ENCODE measurements at regions not wholly inside any gene's neighbourhood (a gene's known extent, or its start where the extent isn't known, plus 50 kb on each side); places are given as distances from the start of the nearest gene placed in this dataset.

DNA sequence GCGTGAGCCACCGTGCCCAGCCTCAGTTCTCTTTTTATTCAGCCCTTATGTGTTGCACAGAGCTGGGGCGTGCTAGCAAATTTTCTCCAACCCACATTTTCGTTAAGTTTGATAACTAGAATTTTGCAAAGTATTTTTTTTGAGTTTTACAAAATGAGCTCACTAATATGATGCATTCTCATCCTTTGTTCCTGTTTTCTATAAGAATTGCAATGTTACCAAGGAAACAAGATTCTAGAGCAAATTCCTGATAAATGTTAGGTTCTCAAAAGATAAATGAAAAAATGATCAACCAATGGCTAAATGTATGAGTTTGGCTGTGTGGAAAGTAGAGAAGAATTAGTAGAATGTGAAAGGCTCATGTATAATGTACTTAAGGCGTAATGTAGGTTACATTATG lies 529.8 kb downstream of the MAFB start:
- TF ChIP-seq EZH2 (IDR thresholded peaks at IDR 0.05; ENCODE audit: low read depth, unreplicated experiment) = no peak
- TF ChIP-seq, protein P1, sequence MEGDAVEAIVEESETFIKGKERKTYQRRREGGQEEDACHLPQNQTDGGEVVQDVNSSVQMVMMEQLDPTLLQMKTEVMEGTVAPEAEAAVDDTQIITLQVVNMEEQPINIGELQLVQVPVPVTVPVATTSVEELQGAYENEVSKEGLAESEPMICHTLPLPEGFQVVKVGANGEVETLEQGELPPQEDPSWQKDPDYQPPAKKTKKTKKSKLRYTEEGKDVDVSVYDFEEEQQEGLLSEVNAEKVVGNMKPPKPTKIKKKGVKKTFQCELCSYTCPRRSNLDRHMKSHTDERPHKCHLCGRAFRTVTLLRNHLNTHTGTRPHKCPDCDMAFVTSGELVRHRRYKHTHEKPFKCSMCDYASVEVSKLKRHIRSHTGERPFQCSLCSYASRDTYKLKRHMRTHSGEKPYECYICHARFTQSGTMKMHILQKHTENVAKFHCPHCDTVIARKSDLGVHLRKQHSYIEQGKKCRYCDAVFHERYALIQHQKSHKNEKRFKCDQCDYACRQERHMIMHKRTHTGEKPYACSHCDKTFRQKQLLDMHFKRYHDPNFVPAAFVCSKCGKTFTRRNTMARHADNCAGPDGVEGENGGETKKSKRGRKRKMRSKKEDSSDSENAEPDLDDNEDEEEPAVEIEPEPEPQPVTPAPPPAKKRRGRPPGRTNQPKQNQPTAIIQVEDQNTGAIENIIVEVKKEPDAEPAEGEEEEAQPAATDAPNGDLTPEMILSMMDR (conservative IDR thresholded peaks at IDR 0.05; ENCODE audit: low read depth in 2 of 2) = no peak
- TF ChIP-seq POLR2AphosphoS5 (IDR thresholded peaks at IDR 0.05; ENCODE audit: low read depth) = no peak
- no peak for TF ChIP-seq EZH2phosphoT487 (IDR thresholded peaks at IDR 0.05; ENCODE audit: unreplicated experiment)
- TF ChIP-seq, protein P2, sequence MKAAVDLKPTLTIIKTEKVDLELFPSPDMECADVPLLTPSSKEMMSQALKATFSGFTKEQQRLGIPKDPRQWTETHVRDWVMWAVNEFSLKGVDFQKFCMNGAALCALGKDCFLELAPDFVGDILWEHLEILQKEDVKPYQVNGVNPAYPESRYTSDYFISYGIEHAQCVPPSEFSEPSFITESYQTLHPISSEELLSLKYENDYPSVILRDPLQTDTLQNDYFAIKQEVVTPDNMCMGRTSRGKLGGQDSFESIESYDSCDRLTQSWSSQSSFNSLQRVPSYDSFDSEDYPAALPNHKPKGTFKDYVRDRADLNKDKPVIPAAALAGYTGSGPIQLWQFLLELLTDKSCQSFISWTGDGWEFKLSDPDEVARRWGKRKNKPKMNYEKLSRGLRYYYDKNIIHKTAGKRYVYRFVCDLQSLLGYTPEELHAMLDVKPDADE (IDR thresholded peaks at IDR 0.05) = no peak
- TF ChIP-seq JUNB (IDR thresholded peaks at IDR 0.05; ENCODE audit: unreplicated experiment) = no peak
- TF ChIP-seq, protein P3, sequence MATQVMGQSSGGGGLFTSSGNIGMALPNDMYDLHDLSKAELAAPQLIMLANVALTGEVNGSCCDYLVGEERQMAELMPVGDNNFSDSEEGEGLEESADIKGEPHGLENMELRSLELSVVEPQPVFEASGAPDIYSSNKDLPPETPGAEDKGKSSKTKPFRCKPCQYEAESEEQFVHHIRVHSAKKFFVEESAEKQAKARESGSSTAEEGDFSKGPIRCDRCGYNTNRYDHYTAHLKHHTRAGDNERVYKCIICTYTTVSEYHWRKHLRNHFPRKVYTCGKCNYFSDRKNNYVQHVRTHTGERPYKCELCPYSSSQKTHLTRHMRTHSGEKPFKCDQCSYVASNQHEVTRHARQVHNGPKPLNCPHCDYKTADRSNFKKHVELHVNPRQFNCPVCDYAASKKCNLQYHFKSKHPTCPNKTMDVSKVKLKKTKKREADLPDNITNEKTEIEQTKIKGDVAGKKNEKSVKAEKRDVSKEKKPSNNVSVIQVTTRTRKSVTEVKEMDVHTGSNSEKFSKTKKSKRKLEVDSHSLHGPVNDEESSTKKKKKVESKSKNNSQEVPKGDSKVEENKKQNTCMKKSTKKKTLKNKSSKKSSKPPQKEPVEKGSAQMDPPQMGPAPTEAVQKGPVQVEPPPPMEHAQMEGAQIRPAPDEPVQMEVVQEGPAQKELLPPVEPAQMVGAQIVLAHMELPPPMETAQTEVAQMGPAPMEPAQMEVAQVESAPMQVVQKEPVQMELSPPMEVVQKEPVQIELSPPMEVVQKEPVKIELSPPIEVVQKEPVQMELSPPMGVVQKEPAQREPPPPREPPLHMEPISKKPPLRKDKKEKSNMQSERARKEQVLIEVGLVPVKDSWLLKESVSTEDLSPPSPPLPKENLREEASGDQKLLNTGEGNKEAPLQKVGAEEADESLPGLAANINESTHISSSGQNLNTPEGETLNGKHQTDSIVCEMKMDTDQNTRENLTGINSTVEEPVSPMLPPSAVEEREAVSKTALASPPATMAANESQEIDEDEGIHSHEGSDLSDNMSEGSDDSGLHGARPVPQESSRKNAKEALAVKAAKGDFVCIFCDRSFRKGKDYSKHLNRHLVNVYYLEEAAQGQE (IDR thresholded peaks at IDR 0.05; ENCODE audit: unreplicated experiment) = no peak
- TF ChIP-seq CREB1 (CRISPR knock-in tag; IDR thresholded peaks at IDR 0.05; ENCODE audit: low read depth) = no peak
- no peak for TF ChIP-seq ZNF331 (CRISPR knock-in tag; IDR thresholded peaks at IDR 0.05; ENCODE audit: low read depth)
- no peak for TF ChIP-seq STAT1 (IDR thresholded peaks at IDR 0.05; ENCODE audit: unreplicated experiment)
- no peak for TF ChIP-seq ZNF114 (CRISPR knock-in tag; IDR thresholded peaks at IDR 0.05)
- no peak for TF ChIP-seq NANOG (IDR thresholded peaks at IDR 0.05; ENCODE audit: borderline replicate concordance)
